Spleen (tissue), 11 donors: ENCODE measurements at regions not wholly inside any gene's neighbourhood (a gene's known extent, or its start where the extent isn't known, plus 50 kb on each side); places are given as distances from the start of the nearest gene placed in this dataset.

ENCODE experiments used
- DNase-seq: peaks from one replicate; pipeline ENCODE4 v3.0.0-alpha.2; 2020
- H3K27ac ChIP-seq, 8 donors: fragments of 200-600 bp; sonication (generic) in 7 of 8; 1 replicate in 4 of 8; 2 replicates in 4 of 8; pipeline versions ENCODE4 v1.5.0 to v1.8.0; 2016 to 2021; ENCODE audit warnings: inconsistent platforms in 4 of 8, mild to moderate bottlenecking in 4 of 8, moderate library complexity in 1 of 8
- H3K27me3 ChIP-seq, 7 donors: fragments of 200-600 bp; sonication (generic) in 6 of 7; replicated peaks in 1 of 7; 1 replicate in 4 of 7; 2 replicates in 3 of 7; pipeline versions ENCODE4 v1.5.0 to v1.8.0; 2016 to 2021; ENCODE audit warnings: inconsistent platforms in 3 of 7, mild to moderate bottlenecking in 1 of 7
- H3K36me3 ChIP-seq, 6 donors: fragments of 200-600 bp; sonication (generic) in 5 of 6; 1 replicate in 4 of 6; 2 replicates in 2 of 6; pipeline versions ENCODE4 v1.5.0 to v1.8.0; 2016 to 2021; ENCODE audit warnings: inconsistent platforms in 2 of 6
- H3K4me1 ChIP-seq, 6 donors: fragments of 200-600 bp; sonication (generic) in 5 of 6; 1 replicate in 3 of 6; 2 replicates in 3 of 6; pipeline versions ENCODE4 v1.5.0 to v1.8.0; 2016 to 2021; ENCODE audit warnings: inconsistent platforms in 3 of 6
- H3K4me3 ChIP-seq, 8 donors: fragments of 200-600 bp; sonication (generic) in 7 of 8; 1 replicate in 4 of 8; 2 replicates in 4 of 8; pipeline versions ENCODE4 v1.5.0 to v1.8.0; 2016 to 2021; ENCODE audit warnings: inconsistent platforms in 4 of 8, mild to moderate bottlenecking in 4 of 8, moderate library complexity in 2 of 8
- H3K9me3 ChIP-seq, 8 donors: fragments of 200-600 bp; sonication (generic) in 7 of 8; 1 replicate in 4 of 8; 2 replicates in 4 of 8; pipeline versions ENCODE4 v1.5.0 to v1.8.0; 2016 to 2021; ENCODE audit warnings: inconsistent platforms in 4 of 8
- POLR2A ChIP-seq, 3 donors: fragments of 450-650 bp; IDR thresholded peaks; one replicate each; pipeline ENCODE4 v1.5.1; 2017; ENCODE audit warnings: antibody characterized with exemption in 3 of 3, mild to moderate bottlenecking in 1 of 3
- POLR2AphosphoS5 ChIP-seq, 3 donors: sonication (generic); formaldehyde crosslinking; IDR thresholded peaks; one replicate each; pipeline ENCODE4 v1.5.1; 2017; ENCODE audit warnings: antibody characterized with exemption in 3 of 3
- WGBS, 5 donors: extraction: QIAGEN DNeasy Blood & Tissue Kit in 3 of 5; methylation state at CpG; one replicate each; pipeline versions ENCODE4 v1.1.5 to v1.1.7; 2013 to 2018; 5-methylcytosine and 5-hydroxymethylcytosine counted together
- intact Hi-C: fragments of 100-400 bp; cut with DNase I; formaldehyde crosslinking; loops from one replicate; pipeline ENCODE4 v1.15.0; 2023; ENCODE audit warnings: low total_unique reads
- TF ChIP-seq, protein P1 (sequence below), 11 experiments: fragments of 200-600 bp in 7 of 11; fragments of 450-650 bp in 4 of 11; sonication (generic) in 4 of 11; IDR thresholded peaks in 8 of 11; conservative IDR thresholded peaks in 3 of 11; 1 replicate in 7 of 11; 2 replicates in 4 of 11; pipeline versions ENCODE4 v1.4.0 to v1.8.0; 2016 to 2021; ENCODE audit warnings: antibody characterized with exemption in 11 of 11, inconsistent platforms in 4 of 11, mild to moderate bottlenecking in 1 of 11
- donor health status: healthy with polysubstance abuse.
- donor health status: DM: no; HTN: no; CAD: no; lungs with moderate emphysema.
- donor health status: DM: no; HTN: no; CAD: no.
- donor health status: Bipolar disorder and iron deficiency.
- donor health status: healthy.
- donor health status: DM: no; HTN: no; CAD: no.
- donor health status: DM: yes; HTN: yes; CAD: no.

DNA sequence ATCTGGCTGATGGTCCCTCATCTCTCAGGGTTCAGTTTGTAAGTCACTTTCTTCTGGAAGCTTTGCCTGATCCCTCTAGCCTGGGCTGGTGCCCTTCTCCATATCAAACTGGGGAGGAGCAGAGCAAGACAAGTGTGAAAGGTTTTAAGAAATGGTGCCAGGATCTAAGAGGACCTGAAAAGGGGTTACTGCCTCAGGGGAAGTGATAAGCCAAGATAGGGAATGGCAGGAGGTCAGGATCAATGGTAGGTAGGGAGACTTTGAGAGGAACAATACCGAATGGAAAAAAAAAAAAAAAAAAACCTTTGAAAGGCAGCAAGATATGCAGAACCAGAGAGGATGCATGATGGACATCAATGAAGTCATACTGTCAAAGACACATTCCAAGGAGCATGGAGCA is 67.5 kb upstream of the TLR4 start:
- H3K27ac ChIP-seq: no peak overlapping the region
- no peaks in the 10 kb centered on the region for H3K36me3 ChIP-seq
- WGBS, 5 donors: 73 to 88% (median 79%) methylated on average over 1 of the region's 1 CpG
- peaks cover 0 to 14% (median 0%) of the 10 kb centered on the region in 7 donors for H3K27me3 ChIP-seq
- DNase-seq: no peak
- no peaks in the 10 kb centered on the region for H3K9me3 ChIP-seq
- TF ChIP-seq, protein P1, sequence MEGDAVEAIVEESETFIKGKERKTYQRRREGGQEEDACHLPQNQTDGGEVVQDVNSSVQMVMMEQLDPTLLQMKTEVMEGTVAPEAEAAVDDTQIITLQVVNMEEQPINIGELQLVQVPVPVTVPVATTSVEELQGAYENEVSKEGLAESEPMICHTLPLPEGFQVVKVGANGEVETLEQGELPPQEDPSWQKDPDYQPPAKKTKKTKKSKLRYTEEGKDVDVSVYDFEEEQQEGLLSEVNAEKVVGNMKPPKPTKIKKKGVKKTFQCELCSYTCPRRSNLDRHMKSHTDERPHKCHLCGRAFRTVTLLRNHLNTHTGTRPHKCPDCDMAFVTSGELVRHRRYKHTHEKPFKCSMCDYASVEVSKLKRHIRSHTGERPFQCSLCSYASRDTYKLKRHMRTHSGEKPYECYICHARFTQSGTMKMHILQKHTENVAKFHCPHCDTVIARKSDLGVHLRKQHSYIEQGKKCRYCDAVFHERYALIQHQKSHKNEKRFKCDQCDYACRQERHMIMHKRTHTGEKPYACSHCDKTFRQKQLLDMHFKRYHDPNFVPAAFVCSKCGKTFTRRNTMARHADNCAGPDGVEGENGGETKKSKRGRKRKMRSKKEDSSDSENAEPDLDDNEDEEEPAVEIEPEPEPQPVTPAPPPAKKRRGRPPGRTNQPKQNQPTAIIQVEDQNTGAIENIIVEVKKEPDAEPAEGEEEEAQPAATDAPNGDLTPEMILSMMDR (IDR thresholded peaks at IDR 0.05 in 8 of 11, conservative IDR thresholded peaks at IDR 0.05 in 3 of 11): no peak
- TF ChIP-seq POLR2A (IDR thresholded peaks at IDR 0.05) (no peak), POLR2AphosphoS5 (IDR thresholded peaks at IDR 0.05) (no peak)
- H3K4me1 ChIP-seq: no peaks in the 10 kb centered on the region
- intact Hi-C loops: no loop called here
- H3K4me3 ChIP-seq: no peak overlapping the region

DNA sequence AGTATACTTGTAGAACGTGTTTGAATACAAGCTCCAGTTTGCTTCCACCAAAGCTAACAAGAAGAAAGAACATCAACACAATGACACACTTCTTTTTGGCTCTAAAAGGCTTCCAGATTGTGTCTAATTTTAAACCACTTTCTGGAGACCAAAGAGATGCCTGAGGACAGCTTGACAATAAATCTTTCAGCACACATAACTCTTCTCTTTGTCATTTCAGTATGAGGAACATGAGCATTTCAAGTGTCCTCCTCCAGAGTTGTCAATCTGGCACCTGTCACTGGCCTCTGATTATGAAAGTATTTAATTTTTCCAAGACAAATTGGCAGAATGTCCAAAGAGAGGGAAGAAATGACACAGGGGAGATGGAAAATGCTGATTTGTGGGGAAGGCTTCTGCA is 79.0 kb upstream of the TLR4 start:
- no peak for TF ChIP-seq POLR2A (IDR thresholded peaks at IDR 0.05)
- no peak for TF ChIP-seq POLR2AphosphoS5 (IDR thresholded peaks at IDR 0.05)
- TF ChIP-seq, protein P1 (IDR thresholded peaks at IDR 0.05 in 8 of 11, conservative IDR thresholded peaks at IDR 0.05 in 3 of 11): no peak
- 82 to 93% (median 85%) methylated on average over 1 of the region's 1 CpG for WGBS, 5 donors
- H3K27me3 ChIP-seq: no peaks in the 10 kb centered on the region
- peaks cover 0 to 38% (median 34%) of the 10 kb centered on the region in 8 donors for H3K9me3 ChIP-seq
- no peak for DNase-seq
- intact Hi-C loops: no loop called here
- H3K4me1 ChIP-seq: no peaks in the 10 kb centered on the region
- no peak overlapping the region for H3K27ac ChIP-seq
- no peaks in the 10 kb centered on the region for H3K36me3 ChIP-seq
- H3K4me3 ChIP-seq: no peak overlapping the region

DNA sequence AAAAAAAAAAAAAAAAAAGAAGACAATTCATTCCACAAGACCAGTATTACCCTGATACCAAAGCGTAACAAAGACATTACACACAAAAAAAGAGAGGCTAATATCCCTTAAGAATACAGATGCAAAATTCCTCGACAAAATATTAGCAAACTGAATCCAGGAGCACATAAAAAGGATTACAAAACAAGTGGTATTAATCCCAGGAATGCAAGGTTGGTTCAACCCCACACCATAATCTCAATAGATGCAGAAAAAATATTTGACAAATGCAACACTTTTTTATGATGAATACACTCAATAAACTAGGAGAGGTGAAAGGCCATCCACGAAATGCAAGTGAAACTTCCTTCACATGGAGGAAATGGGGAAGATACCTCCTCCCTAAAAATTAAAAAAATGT is 80.1 kb upstream of the TLR4 start:
- TF ChIP-seq POLR2AphosphoS5 (IDR thresholded peaks at IDR 0.05) (no peak), POLR2A (IDR thresholded peaks at IDR 0.05) (no peak)
- TF ChIP-seq, protein P1 (IDR thresholded peaks at IDR 0.05 in 8 of 11, conservative IDR thresholded peaks at IDR 0.05 in 3 of 11): no peak
- 65 to 77% (median 66%) methylated on average over 3 of the region's 3 CpGs for WGBS, 5 donors

DNA sequence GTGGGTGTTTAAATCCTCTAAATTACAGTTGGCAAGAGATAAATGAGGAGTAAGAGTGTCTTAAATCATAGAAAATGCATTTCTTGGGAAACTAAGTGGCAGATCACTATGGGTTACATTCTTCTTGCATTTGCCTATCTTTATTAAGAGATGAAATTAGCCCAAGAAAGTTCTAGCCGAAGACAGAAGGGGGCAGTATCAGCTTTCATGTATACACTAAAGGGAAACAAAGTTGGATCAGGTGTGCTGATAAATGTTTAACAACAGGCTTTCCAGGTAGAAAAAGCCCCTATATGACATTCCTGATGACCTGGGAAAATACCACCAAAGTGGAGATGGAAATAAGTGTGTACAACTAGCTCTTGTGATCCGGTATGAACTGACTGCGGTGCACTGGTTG is 81.9 kb upstream of the TLR4 start:
- H3K36me3 ChIP-seq: no peaks in the 10 kb centered on the region
- DNase-seq: no peak
- H3K9me3 ChIP-seq: peaks cover 0 to 38% (median 34%) of the 10 kb centered on the region in 8 donors
- intact Hi-C loops: no loop called here
- no peak overlapping the region for H3K27ac ChIP-seq
- TF ChIP-seq POLR2A (IDR thresholded peaks at IDR 0.05): no peak
- no peak for TF ChIP-seq POLR2AphosphoS5 (IDR thresholded peaks at IDR 0.05)
- TF ChIP-seq, protein P1 (IDR thresholded peaks at IDR 0.05 in 8 of 11, conservative IDR thresholded peaks at IDR 0.05 in 3 of 11): no peak
- no peaks in the 10 kb centered on the region for H3K27me3 ChIP-seq
- no peak overlapping the region for H3K4me3 ChIP-seq
- no peaks in the 10 kb centered on the region for H3K4me1 ChIP-seq
- 81 to 94% (median 93%) methylated on average over 3 of the region's 3 CpGs for WGBS, 5 donors

More for the DNA sequence above, 80.1 kb upstream of the TLR4 start:
- DNase-seq: no peak
- Histone ChIP-seq H3K36me3 (no peaks in the 10 kb centered on the region), H3K4me1 (no peaks in the 10 kb centered on the region), H3K4me3 (no peak overlapping the region), H3K27ac (no peak overlapping the region), H3K9me3 (peaks cover 0 to 38% (median 34%) of the 10 kb centered on the region in 8 donors), H3K27me3 (no peaks in the 10 kb centered on the region)
- intact Hi-C loops: no loop called here
